Calu3 (cell line): ENCODE measurements at regions not wholly inside any gene's neighbourhood (a gene's known extent, or its start where the extent isn't known, plus 50 kb on each side); places are given as distances from the start of the nearest gene placed in this dataset.

Experiments used
- BruUV-seq: library from RNA; stranded (reverse); fragments of 400-500 nt; replicated peaks from 2 replicates; lab custom pipeline; 2021; lab: Mats Ljungman, UMichigan
- CTCF ChIA-PET: fragments of 300-600 bp; sonication (Branson Sonifier 250); formaldehyde crosslinking; loops from one replicate; lab custom pipeline; 2022; ENCODE audit warnings: antibody characterized with exemption; lab: Charles Lee
- DNase-seq: peaks from one replicate; pipeline ENCODE4 v3.0.0; 2022
- H3K27ac Mint-ChIP-seq: one replicate; pipeline ENCODE4 v1.8.0; 2022; ENCODE audit warnings: mixed read lengths; ENCODE audit not compliant: unreplicated experiment
- H3K27me3 Mint-ChIP-seq: one replicate; pipeline ENCODE4 v1.8.0; 2022; ENCODE audit warnings: mixed read lengths; ENCODE audit not compliant: unreplicated experiment
- H3K36me3 Mint-ChIP-seq: one replicate; pipeline ENCODE4 v1.8.0; 2022; ENCODE audit warnings: mild to moderate bottlenecking, moderate library complexity, mixed read lengths; ENCODE audit not compliant: insufficient read depth, unreplicated experiment
- H3K4me1 Mint-ChIP-seq: one replicate; pipeline ENCODE4 v1.8.0; 2022; ENCODE audit warnings: mild to moderate bottlenecking, low read depth, mixed read lengths; ENCODE audit not compliant: unreplicated experiment
- H3K4me3 Mint-ChIP-seq: one replicate; pipeline ENCODE4 v1.8.0; 2022; ENCODE audit warnings: mild to moderate bottlenecking, low read depth, moderate library complexity, mixed read lengths; ENCODE audit not compliant: unreplicated experiment
- H3K9me3 Mint-ChIP-seq: one replicate; pipeline ENCODE4 v1.8.0; 2022; ENCODE audit warnings: low read depth, mixed read lengths; ENCODE audit not compliant: unreplicated experiment
- intact Hi-C: fragments of 100-400 bp; cut with micrococcal nuclease; formaldehyde crosslinking; loops from one replicate; pipeline ENCODE4 v1.10.0; 2022; ENCODE audit not compliant: unreplicated experiment
- TF ChIP-seq, protein P1 (sequence below): fragments of 200-600 bp; IDR thresholded peaks from one replicate; pipeline ENCODE4 v1.8.0; 2022; ENCODE audit warnings: antibody characterized with exemption; ENCODE audit not compliant: unreplicated experiment

DNA sequence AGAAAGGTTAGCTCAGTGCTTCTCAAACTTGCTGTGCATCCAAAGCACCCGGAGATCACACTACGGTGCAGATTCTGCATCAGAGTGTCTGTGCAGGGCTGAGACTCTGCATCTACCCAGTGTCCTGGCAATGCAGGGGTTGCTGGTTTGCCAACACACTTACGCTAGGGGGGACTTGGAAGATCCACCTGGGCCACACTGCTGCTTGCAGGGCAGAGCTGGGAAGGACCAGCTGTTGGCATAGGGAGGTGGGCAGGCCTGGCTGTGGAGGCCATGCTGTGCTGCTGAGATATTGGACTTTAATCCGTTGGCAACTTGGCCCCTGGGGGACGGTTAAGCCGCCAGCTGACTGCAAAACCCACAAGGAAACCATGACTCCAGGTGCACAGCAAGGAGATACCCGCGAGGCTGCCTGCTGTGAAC is 397.6 kb upstream of the HS6ST1 start:
- TF ChIP-seq, protein P1, sequence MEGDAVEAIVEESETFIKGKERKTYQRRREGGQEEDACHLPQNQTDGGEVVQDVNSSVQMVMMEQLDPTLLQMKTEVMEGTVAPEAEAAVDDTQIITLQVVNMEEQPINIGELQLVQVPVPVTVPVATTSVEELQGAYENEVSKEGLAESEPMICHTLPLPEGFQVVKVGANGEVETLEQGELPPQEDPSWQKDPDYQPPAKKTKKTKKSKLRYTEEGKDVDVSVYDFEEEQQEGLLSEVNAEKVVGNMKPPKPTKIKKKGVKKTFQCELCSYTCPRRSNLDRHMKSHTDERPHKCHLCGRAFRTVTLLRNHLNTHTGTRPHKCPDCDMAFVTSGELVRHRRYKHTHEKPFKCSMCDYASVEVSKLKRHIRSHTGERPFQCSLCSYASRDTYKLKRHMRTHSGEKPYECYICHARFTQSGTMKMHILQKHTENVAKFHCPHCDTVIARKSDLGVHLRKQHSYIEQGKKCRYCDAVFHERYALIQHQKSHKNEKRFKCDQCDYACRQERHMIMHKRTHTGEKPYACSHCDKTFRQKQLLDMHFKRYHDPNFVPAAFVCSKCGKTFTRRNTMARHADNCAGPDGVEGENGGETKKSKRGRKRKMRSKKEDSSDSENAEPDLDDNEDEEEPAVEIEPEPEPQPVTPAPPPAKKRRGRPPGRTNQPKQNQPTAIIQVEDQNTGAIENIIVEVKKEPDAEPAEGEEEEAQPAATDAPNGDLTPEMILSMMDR: no peak
- Mint-ChIP-seq H3K4me3 (no peak overlapping the region), H3K27me3 (peaks cover 17% of the 10 kb centered on the region), H3K9me3 (peaks cover 4% of the 10 kb centered on the region), H3K4me1 (no peaks in the 10 kb centered on the region), H3K27ac (no peak overlapping the region), H3K36me3 (no peaks in the 10 kb centered on the region)
- CTCF ChIA-PET: no interaction called here
- DNase-seq: no peak
- no TSS peak for BruUV-seq
- intact Hi-C loops: no loop called here

DNA sequence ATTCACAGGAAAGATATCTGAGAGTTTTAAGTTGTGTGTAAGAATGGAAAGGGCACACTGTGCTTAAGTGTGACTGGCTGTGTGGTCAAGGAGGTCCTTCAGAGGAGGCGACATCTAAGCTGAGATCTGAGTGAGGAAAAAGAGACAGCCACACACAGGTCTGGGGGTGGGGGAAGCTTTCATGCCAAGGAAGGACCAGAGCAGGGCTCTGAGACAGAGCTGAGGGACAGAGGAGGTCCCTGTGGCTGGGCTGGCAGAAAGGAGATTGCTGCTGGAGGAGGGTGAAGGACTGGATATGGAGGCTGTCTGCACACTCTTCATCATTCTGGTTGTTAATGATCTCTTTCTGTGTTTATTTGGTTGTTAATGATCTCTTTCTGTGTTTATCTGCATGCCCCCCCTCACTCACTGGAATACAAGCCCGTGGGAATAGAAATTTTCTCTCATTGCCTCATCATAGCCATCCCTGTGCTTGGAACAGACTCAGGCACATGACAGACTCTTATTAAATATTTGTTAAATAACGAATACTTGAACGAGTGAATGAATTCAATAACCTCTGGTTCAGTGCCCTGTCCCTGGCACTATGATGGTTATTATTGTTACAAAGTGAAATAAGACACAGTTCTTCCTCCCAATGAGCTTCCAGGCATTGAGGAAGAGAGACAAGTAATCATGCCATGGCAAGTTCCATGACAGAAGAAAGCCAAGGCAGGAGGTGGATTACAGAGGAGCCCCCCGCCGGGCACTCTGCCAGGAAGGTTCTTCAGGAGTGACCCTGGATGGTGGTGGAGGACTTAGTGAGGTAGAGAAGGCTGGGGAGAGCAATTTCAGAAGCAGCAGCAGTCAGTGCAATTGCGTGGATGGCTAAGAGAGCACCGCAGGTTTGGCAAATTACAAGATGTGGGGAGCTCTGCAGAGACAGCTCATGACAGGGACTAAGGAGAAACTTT is 399.4 kb upstream of the HS6ST1 start:
- Mint-ChIP-seq H3K27ac (no peak overlapping the region), H3K9me3 (peaks cover 4% of the 10 kb centered on the region), H3K4me3 (no peak overlapping the region), H3K4me1 (no peaks in the 10 kb centered on the region), H3K27me3 (peaks cover 17% of the 10 kb centered on the region), H3K36me3 (no peaks in the 10 kb centered on the region)
- CTCF ChIA-PET: no interaction called here
- intact Hi-C loops: no loop called here
- TF ChIP-seq, protein P1: no peak
- no peak for DNase-seq
- no TSS peak for BruUV-seq

DNA sequence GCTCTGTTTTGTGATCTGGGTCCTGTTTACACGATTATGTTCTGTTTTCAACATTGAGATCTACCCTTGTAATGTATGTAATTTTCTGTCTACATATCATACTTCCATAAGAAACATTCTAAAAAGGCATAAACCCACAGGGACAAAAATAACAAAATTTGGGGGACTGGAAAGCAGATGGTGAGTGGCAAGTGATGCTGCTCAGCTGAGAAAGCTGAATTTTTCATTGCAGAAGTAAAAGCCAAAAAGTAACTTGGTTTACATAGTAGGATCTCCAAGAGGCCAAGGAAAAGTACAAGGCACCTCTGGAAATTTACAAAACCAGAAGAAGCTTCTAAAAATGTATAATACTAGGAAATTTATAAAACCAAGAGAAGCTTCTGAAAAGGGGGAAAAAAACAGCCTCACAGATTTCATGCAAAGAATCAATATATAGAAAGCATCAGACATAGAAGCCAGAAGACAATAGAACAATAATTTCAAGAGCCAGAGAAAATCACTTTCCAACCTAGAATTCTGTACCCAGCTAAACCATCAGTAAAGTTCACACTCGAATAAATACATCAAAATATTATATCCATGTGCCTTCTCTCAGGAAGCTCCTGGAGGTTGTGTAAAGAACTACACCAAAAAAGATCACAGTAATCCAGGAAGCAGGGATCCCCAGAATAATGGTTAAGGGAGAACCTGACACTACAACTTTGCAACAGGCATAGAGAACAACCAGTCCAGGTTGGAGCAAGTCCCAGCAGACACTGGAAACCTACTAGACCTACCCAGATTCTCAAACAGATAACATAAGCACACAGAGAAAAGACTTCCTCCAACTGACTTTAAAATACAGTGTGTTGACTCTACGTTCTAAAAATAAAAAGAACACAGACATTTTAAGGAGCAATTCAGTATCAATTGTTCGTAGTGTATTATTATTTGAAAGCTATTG is 401.7 kb upstream of the HS6ST1 start:
- Mint-ChIP-seq H3K36me3 (no peaks in the 10 kb centered on the region), H3K4me3 (no peak overlapping the region), H3K27ac (no peak overlapping the region), H3K4me1 (no peaks in the 10 kb centered on the region), H3K9me3 (no peaks in the 10 kb centered on the region), H3K27me3 (peaks cover 9% of the 10 kb centered on the region)
- no TSS peak for BruUV-seq
- no peak for DNase-seq
- CTCF ChIA-PET: no interaction called here
- TF ChIP-seq, protein P1: no peak
- intact Hi-C loops: no loop called here

GRCh38 chr2:128721096-128721495 is 402.4 kb upstream of the HS6ST1 start:
- DNase-seq: no peak
- intact Hi-C loops: no loop called here
- no peak overlapping the region for H3K4me3 Mint-ChIP-seq
- no peaks in the 10 kb centered on the region for H3K36me3 Mint-ChIP-seq
- no peaks in the 10 kb centered on the region for H3K9me3 Mint-ChIP-seq
- no peak overlapping the region for H3K27ac Mint-ChIP-seq
- H3K4me1 Mint-ChIP-seq: no peaks in the 10 kb centered on the region
- H3K27me3 Mint-ChIP-seq: peaks cover 2% of the 10 kb centered on the region
- TF ChIP-seq, protein P1: no peak
- no TSS peak for BruUV-seq
- CTCF ChIA-PET: no interaction called here
